Left hindlimb (tissue), 1 donor: ENCODE measurements at regions not wholly inside any gene's neighbourhood (a gene's known extent, or its start where the extent isn't known, plus 50 kb on each side); places are given as distances from the start of the nearest gene placed in this dataset.
"Not testable (repeated sequence)": the region's sequence is repeated elsewhere in the genome, so short reads cannot be mapped to it uniquely, and the experiment has no call there.

Experiments
- DNase-seq: peaks from one replicate; pipeline ENCODE4 v3.0.0-alpha.2; 2018

DNA sequence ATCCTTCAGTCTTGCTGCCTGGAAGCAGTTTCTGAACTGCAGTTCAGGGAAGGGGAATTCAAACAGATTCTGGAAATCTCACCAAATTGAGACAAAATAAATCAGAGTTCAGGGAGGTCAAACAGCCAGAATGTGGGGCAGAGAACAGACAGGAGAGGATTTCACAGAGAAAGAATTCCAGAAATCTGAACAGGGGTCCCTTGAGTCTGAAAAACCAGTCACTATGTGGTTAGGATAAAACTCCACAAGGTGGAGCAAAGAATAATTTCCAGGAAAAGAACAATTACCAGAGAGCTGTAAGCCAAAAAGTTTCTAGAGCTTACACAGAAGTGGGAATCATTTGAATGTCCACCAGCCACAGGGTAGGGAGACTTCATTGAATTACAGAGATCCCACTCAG lies 84.7 kb downstream of the URB2 start:
- no peak for DNase-seq

DNA sequence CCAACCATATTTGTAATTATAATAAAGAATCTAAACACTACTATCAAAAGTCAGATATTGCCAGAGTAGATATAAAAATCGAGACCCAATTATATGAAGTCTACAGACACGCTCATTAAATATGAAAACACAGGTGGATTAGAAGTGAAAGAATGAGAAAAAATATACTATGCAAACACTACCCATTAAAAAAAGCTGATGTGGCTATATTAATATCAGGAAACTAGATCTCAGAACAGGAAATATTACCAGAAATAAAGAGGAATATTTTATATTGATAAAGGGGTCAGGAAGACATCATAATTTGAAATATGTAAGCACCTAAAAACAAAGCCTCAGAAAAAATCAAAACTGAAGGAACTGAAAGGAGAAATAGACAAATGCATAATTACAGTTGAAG lies 88.3 kb downstream of the URB2 start:
- no peak for DNase-seq

DNA sequence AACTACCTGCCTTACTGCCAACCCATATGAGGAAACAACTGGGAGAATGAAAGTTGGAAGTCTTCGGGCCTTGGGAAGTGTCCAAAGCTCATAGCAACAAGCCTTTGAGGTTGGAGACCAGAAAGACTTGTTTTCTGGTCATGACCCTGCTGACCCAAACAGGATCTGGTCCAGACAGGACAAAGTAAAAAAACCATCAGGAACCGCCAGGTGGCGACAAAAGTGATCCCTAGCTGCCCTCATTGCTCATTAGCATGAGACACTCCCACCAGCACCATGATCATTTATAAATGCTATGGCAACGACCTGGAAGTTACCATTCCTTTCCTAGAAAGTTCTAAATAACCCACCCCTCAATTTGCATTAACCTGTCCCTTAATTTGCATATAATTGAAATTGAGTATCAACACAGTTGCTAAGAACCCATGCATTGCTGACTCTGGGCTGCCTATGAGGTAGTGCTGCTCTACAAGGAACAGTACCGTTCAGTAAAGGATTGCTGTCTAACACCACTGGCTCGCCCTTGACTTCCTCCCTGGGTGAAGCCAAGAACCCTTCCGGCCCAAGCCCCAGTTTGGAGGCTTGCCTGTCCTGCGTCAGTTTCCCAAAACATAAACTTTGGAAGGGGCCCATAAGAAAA lies 89.0 kb downstream of the URB2 start:
- no peak for DNase-seq

DNA sequence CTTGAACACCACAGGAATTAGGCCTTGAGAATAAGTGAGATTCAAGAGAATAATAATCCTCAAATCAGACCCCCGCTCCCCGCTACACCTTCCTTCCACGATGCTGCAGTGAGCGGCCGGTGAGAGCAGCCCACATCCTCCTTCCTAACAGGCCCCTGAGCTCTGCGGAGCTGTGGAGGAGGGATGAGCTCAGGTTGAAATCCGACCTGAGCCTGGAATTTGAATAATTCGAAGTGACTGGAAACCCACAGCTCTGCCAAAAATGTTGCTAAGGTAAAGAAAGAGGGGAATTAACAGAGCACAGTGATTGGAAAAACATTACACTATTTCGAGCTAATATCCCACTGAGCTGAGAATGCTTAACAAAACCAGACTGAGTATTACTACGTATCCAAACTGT lies 90.0 kb downstream of the URB2 start:
- peak; percentile 48 for DNase-seq

DNA sequence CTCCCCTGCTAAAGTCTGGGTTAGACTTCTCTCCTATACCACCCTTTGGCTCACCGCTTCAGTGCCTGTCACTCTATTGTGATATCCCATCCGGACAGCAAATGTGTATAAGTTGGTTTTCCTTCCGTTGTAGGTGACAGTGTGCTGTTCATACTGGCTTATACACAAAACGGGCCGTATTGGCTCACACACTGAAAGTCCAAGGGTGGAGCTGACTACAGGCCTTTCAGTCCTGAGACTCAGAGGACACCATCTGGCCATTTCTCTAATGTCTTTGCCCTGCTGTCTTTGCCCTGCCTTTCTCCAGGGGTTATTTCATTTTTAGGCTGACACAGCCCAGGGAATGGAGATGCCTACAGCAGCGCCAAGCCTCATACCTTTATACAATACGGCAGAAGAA lies 90.7 kb downstream of the URB2 start:
- DNase-seq, result no peak

DNA sequence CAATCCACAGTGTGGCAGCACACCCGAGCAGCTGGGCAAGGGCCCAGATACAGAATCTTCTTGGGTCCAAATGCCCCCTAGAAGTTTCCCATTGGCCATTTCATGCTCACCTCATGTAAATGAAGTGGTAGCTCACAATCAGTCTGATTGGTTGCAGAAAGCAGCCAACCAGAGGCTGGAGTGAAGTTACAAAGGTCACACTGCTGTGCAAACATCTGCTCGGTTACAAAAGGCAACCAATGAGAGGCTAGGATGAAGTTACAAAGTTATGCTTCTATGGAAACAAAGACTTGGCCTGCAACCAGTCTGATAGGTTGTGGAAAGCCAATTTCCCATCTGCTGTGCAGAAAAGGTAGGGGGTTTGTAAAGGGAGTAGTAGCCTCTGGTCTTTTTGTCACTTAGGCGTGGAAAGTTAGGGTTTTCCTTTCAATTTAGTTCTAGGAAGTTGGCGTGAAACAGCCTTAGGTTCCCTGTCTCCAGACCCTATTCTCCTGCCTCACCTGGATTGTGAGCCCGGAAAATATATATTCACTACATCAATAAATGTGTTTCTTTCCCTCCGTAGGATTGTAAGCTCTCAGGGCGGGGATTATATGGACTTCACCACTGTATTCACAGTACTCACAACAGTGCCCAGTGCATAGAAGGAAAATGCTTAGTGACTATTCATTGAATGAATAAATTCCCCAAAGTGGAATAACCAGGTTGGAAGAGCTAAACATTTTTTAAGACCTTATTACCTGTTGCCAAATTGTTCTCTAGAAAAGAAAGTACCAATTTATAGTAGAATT lies 91.9 kb downstream of the URB2 start:
- DNase-seq, result peak; percentile 69

DNA sequence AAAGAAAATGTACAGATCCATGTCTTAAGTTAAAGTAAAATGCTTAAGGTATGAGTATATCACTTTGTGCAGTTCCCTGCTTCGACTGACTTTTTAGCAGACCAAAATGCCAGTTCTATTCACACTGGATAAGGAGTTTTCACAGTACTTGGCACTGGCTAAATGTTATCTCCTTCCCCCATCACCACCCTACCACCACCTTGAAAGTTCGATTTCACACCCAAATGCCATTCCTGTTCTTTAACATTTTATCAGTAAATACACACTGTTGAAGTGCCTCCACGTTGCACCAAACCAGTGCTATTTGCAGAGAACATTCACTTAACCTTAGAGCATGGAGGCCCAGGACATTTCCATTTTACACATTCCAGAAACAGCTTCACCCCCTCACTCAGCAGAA lies 100.0 kb downstream of the URB2 start:
- DNase-seq, result no peak

DNA sequence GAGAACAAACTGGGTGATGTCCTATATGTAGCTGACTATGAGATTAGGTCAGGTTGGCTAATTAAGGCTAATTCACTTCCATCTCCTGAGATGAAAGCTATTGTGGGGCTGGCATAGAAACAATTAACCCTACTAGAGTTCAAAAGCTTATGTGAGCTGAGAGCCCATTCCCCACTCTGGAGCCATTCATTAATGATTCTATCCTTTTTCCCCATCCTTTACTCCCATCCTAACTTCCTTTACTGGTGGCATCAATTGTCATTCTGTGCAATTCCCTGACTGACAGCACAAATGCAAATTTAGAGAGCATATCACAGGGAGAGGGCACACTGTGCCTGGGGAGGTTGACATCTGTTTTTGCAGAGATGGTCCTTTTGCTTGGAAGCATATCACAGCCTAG lies 103.9 kb downstream of the URB2 start:
- DNase-seq, result no peak

DNA sequence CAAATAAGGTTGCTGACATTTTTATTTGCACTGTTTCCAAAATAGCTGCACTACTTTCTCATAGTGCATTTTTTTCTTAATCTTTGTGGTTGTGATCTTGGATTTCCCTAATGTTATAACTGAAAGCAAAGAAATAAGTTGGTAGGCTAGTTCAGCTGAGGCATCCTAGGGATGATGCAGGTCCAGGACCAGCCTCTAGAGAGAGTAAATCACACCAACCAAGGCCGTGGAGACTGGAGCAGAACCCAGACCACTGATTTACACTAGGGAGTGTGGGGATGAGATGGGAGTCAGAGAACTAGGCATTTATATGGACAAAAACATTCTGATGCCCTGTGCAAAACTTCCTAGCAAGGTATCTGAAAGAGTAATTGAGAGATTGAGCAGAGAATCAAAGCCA lies 104.5 kb downstream of the URB2 start:
- no peak for DNase-seq

DNA sequence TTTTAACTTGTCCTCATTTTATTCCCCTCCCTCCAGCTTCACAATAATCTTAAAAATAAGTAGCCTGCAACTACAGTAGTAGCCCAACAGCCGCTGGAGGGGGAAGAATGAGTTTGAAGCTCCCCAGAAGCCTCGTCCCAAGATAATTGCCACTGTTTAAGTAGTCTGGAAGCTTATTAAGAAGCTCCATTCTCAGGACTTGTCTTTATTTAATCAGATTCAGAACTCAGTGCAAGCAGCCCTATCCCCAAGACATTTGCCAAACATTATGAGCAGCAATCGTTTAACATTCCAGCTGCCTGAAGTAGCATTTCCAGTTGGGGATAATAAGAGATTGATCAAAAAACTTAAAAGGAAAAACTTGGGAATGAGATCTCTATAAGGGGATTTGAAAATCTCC lies 106.0 kb downstream of the URB2 start:
- no peak for DNase-seq

DNA sequence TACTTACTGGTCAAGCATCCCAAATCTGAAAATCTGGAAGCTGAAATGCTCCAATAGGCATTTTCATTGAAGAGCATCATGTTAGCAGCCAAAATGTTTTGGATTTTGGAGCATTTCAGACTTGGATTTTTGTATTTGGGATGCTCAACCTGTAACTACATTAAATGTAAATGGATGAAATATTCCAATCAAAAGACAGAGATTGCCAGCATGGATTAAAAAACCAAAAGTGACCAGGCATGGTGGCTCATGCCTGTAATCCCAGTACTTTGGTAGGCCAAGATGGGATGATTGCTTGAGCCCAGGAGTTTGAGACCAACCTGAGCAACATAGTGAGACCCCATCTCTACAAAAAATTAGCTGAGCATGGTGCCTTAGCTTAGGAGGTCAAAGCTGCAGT lies 110.3 kb downstream of the URB2 start:
- DNase-seq, result no peak

DNA sequence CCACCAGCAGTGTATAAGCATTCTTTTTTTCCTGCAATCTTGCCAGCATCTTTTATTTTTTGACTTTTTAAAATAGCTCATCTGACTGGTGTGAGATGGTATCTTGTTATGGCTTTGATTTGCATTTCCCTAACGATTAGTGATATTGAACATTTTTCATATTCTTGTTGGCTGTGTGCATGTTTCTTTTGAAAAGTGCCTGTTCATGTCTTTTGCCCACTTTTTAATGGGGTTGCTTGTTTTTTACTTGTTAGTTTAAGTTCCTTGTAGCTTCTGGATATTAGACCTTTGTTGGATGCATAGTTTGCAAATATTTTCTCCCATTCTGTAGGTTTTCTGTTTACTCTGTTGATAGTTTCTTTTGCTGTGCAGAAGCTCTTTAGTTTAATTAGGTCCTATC lies 116.6 kb downstream of the URB2 start:
- DNase-seq, result not testable (repeated sequence)

DNA sequence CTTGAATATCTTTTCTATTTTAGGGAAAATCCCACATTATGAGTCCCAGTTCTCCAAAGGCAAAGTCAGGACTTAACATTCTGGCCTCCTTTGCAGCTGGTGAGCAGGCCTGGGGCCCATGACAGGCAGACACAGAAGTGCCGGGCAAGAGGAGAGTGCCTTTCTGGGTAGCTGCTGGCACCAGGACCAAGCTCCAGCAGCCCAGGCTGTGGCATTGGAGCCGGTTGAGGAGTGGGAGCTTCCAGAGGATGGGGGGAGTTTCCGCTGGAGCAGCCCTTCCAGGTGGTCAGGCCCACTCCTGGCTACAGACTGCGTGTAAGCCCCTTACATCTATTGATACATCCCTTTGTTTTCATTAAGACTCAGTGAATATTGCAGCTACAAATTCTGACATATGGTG lies 123.9 kb downstream of the URB2 start:
- DNase-seq, result no peak

DNA sequence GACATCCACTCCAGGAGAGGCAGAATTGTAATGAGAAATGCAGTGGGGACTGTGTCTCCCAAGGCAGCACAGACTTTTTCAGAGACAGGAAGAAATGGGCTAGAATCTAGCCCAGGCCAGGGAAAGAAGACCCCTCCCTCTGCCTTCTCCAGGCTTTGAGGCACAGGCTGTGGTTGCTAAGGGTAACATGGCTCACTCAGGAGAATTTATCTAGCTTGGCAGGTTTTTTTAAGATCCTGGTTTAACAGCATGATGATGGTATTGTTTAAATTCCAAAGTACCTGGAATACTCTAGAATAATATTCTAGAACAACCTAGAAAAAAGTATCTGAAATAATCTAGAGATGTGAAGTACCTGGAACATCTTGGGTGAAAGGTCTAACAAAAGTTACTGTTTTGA lies 125.6 kb downstream of the URB2 start:
- no peak for DNase-seq

DNA sequence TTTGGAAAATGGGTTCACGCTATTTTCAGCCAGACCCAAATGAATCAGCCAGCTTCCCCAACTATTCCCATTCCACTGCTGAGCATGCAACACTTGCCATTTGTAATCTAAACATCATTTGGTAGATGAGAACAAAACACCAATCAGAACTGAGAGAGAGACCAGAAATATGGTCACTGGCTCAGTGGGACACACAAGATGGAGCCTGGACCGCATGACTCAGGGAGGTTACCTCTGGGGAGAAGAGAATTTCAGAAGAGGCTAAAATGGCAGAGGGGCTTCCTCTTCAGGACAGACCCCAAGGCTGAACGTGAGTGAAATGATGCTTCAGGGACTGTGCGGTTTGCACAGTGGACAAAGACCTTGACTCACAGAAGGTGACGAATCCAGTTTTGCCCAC lies 126.6 kb downstream of the URB2 start:
- no peak for DNase-seq

DNA sequence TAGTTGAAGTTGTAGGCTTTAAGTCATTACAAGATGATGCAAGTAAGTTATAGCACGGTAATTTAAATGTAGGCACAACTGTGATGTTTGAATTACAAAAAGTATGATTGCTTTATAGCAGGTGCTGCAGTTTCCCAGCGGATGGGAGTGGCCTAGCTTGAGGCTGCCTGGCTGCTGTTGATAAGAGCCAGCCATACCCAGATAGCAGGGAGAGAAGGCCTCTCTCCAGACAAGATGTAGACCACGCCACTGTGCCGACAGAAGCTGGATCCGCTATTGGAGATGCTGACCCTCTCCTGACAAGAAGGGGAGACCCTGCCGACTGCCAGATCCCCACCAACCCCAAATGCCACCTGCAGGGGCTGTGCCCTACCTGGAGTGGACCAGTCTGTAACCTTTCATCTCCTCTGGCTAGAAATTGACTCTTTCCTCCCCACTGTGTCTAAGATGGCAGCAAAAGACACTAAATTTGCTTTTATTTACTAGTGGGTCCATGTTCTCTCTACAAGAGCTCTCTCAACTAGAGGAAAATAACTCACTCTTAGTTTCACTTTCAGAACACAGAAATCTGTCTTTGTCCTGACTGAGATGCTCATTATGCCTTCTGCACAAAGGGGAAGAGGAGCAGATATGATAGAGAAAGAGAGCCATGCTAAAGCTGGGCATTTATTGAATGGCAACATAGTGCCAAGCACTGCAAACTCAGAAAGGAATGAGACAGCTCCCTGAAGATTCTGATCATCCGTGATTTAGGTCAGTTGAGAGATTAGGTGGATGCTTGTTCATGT lies 127.9 kb downstream of the URB2 start:
- DNase-seq, result no peak

DNA sequence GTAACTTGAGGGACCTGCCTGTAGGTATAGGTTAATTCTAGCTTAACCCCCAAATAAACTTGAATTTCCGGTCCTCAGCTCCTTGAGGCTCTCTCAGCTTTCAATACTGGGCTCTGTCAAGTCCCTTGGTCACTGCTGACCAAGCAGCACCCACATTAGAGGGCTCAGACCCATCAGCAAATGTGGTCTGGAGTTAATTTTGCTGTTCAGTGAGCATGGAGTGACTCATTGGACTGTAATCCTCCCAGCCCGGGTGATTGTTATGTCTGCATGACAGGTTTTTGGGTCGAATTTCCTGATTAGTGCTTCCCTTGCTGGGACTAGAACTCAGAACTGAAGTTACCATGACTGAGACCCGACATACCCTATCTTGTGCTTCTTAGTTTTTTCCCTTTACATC lies 130.6 kb downstream of the URB2 start:
- DNase-seq, result no peak

DNA sequence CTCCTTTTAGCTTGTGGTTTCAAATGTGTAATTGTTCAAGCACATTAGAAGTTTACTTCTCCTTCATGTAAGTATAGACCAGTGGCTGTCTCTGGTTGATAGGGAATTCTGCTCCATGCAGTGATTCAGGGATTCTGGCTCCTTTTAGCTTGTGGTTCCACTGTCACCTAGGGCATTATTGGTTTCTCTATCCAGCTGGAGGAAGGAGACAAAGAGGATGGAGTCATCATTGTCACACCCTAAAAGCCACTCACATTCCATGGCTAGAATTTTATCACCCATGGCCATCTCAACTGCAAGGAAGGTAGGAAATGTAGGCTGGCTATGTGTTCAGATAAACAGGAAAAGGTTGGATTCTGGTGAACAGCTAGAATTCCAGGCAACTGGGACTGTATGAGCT lies 131.2 kb downstream of the URB2 start:
- DNase-seq, result no peak

DNA sequence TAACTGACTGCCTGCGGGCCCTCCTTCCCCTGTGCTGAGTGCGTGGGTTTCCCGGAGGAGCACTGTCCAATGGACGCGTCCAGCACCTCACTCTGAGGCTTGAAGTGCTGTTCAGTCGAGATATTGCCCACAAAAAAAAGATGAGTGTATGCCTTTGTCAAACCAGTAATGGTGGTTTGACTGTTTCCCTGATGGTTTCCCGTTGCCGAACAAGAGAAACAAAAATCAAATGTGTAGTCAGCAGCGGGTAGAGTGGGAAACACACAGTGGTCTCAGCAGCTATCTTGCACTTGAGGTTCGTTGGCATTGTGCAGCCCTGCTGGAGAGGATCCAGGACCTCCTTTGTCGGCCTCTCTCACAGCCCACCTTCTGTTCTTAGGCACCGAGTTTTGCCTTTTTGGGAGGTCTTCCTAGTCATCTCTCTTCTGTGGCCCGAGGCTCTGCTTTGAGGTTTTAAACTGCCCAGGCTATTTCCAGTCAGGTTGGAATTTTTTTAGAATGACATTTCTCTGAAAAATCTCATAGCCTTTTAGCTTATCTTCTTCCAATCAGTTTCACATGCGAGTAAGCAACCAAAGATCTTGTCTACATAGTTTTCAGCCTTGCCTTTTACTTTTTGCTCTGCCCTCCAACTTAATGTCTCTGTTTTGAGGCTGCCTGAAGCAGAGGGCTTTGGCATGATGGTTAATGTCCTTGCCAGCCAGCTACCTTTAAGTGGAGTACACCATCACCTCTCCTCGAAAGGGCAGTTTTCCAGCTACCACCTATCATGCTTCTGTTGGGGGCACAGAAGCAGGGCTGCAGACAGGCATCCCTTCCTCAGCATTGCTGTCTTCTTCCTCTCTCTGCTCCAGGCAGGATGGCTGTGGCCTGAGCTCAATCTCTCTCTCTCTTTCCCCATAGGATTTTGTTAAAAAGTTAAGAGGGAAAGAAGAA lies 132.3 kb downstream of the URB2 start:
- no peak for DNase-seq

DNA sequence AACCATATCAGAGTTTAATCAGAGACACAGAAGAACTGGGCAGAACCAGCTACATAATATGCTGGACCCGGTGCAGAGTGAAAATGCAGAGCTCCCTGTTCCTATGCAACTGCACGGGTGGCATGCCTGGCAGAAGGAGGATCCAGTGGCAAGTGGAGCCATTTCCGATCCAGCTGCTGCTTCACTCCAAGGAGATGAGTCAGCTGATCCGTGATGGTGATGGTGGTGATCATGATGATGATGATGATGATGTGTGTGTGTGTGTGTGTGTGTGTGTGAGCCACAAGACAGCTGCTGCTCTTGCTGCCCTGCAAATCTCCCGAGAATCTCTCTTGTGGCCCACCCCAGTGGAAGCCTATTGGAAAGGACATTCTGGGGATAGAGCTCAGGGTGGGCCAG lies 133.0 kb downstream of the URB2 start:
- no peak for DNase-seq

DNA sequence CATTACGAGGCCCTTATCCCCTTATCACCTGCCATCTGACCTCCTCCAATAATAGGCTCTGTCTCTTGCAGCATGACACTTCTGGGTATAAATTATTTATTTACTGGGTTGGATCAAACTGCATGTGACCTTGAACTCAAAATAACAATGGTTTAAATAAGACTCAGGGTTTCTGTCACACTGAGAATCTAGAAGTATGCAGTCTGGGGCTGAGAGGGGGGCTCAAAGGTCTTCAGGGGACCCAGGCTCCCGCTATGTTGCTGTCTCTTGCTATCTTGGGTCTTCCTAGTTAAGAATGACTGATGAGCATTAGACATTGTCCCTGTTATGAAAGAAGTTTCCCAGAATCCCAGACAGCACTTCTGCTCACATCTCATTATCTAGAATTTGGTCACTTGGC lies 133.5 kb downstream of the URB2 start:
- no peak for DNase-seq

DNA sequence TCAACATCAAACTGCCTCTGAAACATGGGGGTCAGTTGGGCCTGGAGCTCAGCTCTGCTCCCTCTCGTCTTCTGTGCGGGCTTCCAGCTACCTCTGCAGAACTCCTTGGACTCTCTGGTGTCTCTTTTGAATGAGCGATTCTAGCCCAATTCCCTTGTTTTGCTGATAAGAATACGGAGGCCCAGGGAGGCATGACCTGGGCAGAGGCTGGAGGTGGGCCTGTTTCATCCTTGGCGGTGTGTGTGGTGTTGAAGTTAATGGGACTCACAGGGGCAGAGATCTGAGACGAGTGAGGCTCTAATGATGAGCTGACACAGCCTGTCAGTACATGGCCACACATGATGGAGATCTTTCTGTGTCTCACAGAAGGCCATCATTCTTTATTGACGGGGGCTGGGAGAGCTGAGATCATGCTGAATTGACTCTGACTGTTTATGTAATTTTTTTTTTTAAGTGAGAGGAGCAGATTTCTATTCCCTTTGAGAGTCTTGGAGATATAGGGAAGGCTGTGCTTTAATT lies 134.5 kb downstream of the URB2 start:
- DNase-seq, result no peak

DNA sequence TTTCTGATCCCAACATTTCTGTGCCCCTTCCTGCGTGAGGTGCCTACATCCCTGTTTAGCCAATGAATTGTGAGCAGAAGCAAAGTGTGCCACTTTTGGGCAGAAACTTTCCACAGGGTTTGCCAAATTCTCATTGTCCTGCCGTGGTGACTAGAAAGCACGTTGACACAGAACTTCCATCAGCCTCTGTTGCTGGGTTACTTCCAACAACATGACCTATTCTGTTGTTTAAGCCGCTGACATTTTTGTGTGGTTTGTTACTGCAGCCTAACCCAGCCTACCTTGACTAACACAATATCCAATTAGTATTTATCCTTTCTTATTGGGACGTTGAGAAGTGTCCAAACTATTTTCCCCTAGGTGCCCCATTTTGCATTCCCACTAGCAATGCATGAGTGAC lies 136.8 kb downstream of the URB2 start:
- DNase-seq, result no peak
